D721Med (cell line): ENCODE measurements at regions not wholly inside any gene's neighbourhood (a gene's known extent, or its start where the extent isn't known, plus 50 kb on each side); places are given as distances from the start of the nearest gene placed in this dataset.
"Not testable (repeated sequence)": the region's sequence is repeated elsewhere in the genome, so short reads cannot be mapped to it uniquely, and the experiment has no call there.

Experiments
- DNase-seq: peaks from one replicate; pipeline ENCODE4 v3.0.0; 2011; ENCODE audit warnings: low spot score; ENCODE audit not compliant: insufficient read length
- FAIRE-seq: peaks from 2 replicates; lab custom pipeline; 2011; peaks lifted over from hg19 to GRCh38; lab: Jason Lieb, UNC
- TF ChIP-seq, protein P1 (sequence below): IDR thresholded peaks from 2 replicates; pipeline ENCODE4 v1.5.1; 2012; ENCODE audit warnings: mild to moderate bottlenecking, control low read depth; ENCODE audit not compliant: insufficient read depth; ENCODE audit errors: missing control alignments

DNA sequence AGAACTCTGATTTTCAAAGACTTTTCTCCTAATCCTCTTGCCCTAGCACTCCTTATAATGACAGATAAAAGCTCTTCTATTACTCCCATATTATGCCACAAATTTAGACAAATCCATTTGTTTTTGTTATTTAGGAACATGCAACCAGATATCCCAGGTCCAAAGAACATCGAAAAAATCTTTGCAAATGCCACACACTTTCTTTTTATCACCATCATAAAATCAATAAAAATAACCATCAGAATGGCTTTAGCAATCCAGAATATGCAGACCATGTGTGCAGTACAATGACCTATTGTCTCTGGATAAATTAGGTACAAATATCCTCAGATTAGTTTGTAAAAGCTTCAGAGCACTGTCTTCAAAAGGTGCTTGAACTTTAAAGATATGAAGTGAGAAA lies 376.2 kb upstream of the TCF4 start:
- FAIRE-seq, result peak; percentile 99
- TF ChIP-seq, protein P1, sequence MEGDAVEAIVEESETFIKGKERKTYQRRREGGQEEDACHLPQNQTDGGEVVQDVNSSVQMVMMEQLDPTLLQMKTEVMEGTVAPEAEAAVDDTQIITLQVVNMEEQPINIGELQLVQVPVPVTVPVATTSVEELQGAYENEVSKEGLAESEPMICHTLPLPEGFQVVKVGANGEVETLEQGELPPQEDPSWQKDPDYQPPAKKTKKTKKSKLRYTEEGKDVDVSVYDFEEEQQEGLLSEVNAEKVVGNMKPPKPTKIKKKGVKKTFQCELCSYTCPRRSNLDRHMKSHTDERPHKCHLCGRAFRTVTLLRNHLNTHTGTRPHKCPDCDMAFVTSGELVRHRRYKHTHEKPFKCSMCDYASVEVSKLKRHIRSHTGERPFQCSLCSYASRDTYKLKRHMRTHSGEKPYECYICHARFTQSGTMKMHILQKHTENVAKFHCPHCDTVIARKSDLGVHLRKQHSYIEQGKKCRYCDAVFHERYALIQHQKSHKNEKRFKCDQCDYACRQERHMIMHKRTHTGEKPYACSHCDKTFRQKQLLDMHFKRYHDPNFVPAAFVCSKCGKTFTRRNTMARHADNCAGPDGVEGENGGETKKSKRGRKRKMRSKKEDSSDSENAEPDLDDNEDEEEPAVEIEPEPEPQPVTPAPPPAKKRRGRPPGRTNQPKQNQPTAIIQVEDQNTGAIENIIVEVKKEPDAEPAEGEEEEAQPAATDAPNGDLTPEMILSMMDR, result no peak
- DNase-seq, result no peak

GRCh38 chr18:55953326-55953725 lies 365.3 kb upstream of the TCF4 start:
- DNase-seq (no peak), FAIRE-seq (peak; percentile 70)

DNA sequence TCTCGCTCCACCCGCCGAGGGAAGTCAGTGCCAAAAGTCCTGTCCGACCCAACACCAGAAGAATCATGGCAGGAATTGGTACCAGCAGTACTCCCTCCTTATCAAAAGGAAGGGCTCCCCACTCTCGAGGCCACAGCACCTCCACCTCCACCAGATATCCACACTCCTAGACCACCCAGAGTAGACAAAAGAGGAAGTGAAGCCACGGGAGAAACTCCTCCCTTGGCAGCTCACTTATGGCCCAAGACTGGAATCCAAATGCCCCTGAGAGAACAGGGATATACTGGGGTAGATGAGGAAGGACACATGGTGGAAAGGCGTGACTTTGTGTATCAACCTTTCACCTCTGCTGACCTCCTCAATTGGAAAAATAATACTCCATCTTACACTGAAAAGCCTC lies 363.7 kb upstream of the TCF4 start:
- not testable (repeated sequence) for DNase-seq, FAIRE-seq

More at GRCh38 chr18:55953326-55953725, 365.3 kb upstream of the TCF4 start:
- TF ChIP-seq, protein P1, result no peak

GRCh38 chr18:55950379-55951166 lies 362.6 kb upstream of the TCF4 start:
- no peak for DNase-seq
- FAIRE-seq, result peak; percentile 25
- TF ChIP-seq, protein P1, result no peak

GRCh38 chr18:55934821-55935220 lies 346.8 kb upstream of the TCF4 start:
- no peak for FAIRE-seq
- TF ChIP-seq, protein P1, result no peak
- no peak for DNase-seq

DNA sequence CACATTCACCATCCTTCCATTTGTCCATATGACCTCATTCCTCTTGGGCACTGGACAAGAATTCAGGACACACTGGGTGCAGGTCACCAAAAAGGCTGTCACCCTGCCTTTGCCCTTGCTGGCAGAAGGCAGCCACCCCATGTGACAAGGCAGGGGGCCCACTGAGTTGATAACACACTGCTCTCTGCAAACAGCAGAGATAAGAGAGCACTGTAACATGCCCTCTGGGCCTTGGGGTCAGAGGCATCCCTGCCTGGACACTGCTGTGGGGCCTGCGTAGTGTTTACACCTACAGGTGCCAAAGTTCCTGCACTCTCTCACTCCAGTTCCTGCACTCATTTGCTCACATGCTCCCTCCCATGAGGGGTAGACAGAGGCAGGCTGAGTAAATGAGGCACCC lies 344.7 kb upstream of the TCF4 start:
- DNase-seq, result no peak
- TF ChIP-seq, protein P1, result no peak
- no peak for FAIRE-seq

GRCh38 chr18:55927831-55928230 lies 339.8 kb upstream of the TCF4 start:
- DNase-seq, result no peak
- TF ChIP-seq, protein P1, result no peak
- no peak for FAIRE-seq
